Cardiac fibroblast (primary cell): ENCODE measurements at regions not wholly inside any gene's neighbourhood (a gene's known extent, or its start where the extent isn't known, plus 50 kb on each side); places are given as distances from the start of the nearest gene placed in this dataset.

Experiments
- DNase-seq, 2 donors: peaks; one replicate each; pipeline versions ENCODE4 v3.0.0 to v3.0.0-alpha.2; 2010; ENCODE audit warnings: low read depth in 2 of 2
- H3K4me3 ChIP-seq, 2 donors: replicated peaks in 1 of 2; 1 replicate in 1 of 2; 2 replicates in 1 of 2; pipeline ENCODE4 v1.5.1; 2011; ENCODE audit warnings: low read depth in 2 of 2, low read length in 2 of 2, mild to moderate bottlenecking in 2 of 2, moderate library complexity in 1 of 2
- TF ChIP-seq, protein P1 (sequence below): IDR thresholded peaks from one replicate; pipeline ENCODE4 v1.5.1; 2011; ENCODE audit warnings: low read depth, mild to moderate bottlenecking, low read length, inconsistent platforms

DNA sequence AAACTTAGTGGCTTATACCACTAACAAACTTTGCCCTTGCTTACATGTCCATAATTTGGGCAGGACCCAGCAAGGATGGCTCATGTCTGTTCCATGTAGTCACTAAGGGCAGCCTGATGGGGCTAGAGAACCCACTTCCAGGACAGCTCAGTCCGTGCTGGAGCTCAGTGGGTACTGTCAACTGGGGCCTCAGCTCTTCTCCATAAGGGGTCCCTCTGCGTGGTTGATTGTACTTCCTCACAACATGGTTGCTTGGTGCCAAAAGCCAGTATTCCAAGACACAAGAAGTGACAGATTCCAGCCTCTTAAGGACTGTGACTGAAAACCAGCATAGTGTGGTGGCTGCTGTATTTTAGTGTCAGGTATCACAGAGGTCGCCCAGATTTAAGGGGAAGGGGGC is 675.2 kb downstream of the TBC1D22A start:
- no peak overlapping the region for H3K4me3 ChIP-seq
- TF ChIP-seq, protein P1, sequence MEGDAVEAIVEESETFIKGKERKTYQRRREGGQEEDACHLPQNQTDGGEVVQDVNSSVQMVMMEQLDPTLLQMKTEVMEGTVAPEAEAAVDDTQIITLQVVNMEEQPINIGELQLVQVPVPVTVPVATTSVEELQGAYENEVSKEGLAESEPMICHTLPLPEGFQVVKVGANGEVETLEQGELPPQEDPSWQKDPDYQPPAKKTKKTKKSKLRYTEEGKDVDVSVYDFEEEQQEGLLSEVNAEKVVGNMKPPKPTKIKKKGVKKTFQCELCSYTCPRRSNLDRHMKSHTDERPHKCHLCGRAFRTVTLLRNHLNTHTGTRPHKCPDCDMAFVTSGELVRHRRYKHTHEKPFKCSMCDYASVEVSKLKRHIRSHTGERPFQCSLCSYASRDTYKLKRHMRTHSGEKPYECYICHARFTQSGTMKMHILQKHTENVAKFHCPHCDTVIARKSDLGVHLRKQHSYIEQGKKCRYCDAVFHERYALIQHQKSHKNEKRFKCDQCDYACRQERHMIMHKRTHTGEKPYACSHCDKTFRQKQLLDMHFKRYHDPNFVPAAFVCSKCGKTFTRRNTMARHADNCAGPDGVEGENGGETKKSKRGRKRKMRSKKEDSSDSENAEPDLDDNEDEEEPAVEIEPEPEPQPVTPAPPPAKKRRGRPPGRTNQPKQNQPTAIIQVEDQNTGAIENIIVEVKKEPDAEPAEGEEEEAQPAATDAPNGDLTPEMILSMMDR: no peak
- no peak for DNase-seq

DNA sequence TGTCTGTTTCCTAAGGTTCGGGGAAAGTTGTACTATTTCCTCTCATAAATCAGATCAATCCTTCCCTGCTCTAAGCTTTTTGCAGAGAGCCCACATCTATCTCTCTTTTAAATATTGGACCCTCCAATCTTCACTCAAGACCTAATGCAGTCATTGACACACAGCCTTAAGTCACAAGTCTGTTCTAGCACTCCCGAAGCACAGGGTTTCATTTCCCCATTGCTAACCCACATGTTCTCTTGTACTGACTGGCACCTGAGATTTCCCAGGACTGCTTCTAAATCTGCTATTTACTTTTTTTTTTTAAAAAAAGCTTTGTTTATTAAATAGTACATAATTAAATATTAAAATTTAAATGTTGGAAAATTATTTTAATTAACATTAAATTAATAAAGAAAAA is 674.7 kb downstream of the TBC1D22A start:
- TF ChIP-seq, protein P1: no peak
- DNase-seq: no peak
- no peak overlapping the region for H3K4me3 ChIP-seq

DNA sequence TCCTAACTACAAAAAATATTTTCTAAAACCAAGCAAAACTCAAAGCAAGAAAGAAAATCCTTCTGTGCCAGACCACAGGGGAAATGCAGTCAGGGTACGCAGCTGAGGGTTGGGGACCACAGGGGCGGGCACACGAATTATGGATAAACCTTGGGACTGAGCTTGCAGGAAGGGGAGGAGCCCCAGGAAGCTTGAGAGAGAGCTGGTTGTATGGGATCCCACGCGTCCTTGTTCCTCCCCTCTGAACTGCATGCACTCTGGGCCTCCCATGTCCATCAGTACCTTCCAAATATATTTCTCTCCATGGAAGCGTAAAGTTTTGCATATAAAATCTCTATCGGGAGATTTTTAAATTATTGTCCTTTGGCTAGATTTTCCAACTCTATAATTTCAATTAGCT is 673.4 kb downstream of the TBC1D22A start:
- TF ChIP-seq, protein P1: no peak
- no peak for DNase-seq
- H3K4me3 ChIP-seq: no peak overlapping the region

DNA sequence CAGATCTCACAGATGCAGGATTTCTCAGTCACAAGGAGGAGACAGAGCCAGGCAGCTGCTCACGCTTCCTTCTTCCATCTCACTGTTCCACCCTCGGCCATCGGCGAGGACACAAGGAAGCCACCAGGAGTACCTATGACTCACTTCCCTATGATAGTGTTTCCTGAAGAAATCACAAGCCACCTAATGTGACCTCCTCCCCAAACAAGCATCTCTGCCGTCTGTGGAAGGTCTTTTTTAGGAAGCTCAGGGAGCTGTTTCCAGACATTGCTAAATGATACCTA is 672.7 kb downstream of the TBC1D22A start:
- TF ChIP-seq, protein P1: no peak
- H3K4me3 ChIP-seq: no peak overlapping the region
- no peak for DNase-seq

- no peak overlapping the region for H3K4me3 ChIP-seq
- TF ChIP-seq, protein P1: no peak
- no peak for DNase-seq
These were observed 672.1 kb downstream of the TBC1D22A start for GRCh38 chr22:47434336-47435203.

DNA sequence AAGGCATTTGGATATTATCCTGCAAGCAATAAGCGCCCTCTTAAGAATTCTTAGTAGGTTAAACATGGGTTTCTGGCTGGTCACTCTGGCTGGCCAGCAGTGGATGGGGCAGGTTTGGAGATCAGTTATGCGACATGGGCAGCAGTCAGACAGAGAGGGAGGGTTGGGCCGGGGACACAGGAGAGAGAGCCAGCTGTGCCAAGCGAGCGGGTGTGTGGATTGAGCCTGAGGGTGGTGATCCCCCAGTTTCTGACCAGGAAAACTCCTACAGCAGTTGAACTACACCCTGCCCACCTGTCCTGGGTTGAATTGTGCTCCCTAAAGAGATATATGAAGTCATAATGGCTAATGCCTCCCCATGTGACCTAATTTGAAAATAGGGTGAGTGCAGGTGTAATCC is 671.2 kb downstream of the TBC1D22A start:
- no peak overlapping the region for H3K4me3 ChIP-seq
- TF ChIP-seq, protein P1: no peak
- no peak for DNase-seq

DNA sequence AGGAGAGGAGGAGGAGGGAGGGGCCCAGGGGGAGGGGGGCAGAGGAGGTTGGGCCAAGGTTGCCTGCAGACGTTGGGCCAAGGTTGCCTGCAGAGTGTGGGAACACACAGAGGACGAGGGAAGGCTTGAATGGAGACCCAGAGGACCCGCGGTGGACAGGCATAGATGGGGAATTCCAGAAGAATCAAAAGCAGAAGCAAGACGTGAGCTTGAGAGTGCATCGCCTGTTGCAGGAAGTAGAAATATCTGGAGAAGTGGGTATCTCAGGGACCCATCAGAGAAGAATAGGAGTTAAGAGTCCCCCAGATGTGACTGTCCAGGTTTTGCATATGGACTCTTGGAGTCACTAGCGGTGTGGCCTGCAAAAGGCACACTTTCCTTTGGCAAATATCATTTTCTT is 670.2 kb downstream of the TBC1D22A start:
- no peak overlapping the region for H3K4me3 ChIP-seq
- DNase-seq: no peak
- TF ChIP-seq, protein P1: no peak
